SH-SY5Y (cell line): ENCODE measurements at regions not wholly inside any gene's neighbourhood (a gene's known extent, or its start where the extent isn't known, plus 50 kb on each side); places are given as distances from the start of the nearest gene placed in this dataset.

Experiments used
- GATA2 ChIP-seq: IDR thresholded peaks from 2 replicates; pipeline ENCODE4 v1.6.1; 2011; ENCODE audit warnings: mild to moderate bottlenecking, low read depth, low read length
- GATA3 ChIP-seq: IDR thresholded peaks from 2 replicates; pipeline ENCODE4 v1.6.1; 2011; ENCODE audit warnings: low read depth, mild to moderate bottlenecking, low read length, moderate library complexity

- TF ChIP-seq GATA3 = no peak
- no peak for TF ChIP-seq GATA2
Measured at GRCh38 chr15:92787116-92787515, 113.0 kb upstream of the CHD2 start.
